Loucy (cell line): ENCODE measurements at regions not wholly inside any gene's neighbourhood (a gene's known extent, or its start where the extent isn't known, plus 50 kb on each side); places are given as distances from the start of the nearest gene placed in this dataset.

Source experiments
- EZH2phosphoT487 ChIP-seq: fragments of 200-600 bp; IDR thresholded peaks from 2 replicates; pipeline ENCODE4 v1.6.1; 2018; ENCODE audit warnings: antibody characterized with exemption, mild to moderate bottlenecking, moderate library complexity, borderline replicate concordance
- TF ChIP-seq, protein P1 (sequence below): fragments of 200-600 bp; sonication (generic); conservative IDR thresholded peaks from 2 replicates; pipeline ENCODE4 v1.5.1; 2014; ENCODE audit warnings: mild to moderate bottlenecking, antibody characterized with exemption, low read length

- TF ChIP-seq, protein P1, sequence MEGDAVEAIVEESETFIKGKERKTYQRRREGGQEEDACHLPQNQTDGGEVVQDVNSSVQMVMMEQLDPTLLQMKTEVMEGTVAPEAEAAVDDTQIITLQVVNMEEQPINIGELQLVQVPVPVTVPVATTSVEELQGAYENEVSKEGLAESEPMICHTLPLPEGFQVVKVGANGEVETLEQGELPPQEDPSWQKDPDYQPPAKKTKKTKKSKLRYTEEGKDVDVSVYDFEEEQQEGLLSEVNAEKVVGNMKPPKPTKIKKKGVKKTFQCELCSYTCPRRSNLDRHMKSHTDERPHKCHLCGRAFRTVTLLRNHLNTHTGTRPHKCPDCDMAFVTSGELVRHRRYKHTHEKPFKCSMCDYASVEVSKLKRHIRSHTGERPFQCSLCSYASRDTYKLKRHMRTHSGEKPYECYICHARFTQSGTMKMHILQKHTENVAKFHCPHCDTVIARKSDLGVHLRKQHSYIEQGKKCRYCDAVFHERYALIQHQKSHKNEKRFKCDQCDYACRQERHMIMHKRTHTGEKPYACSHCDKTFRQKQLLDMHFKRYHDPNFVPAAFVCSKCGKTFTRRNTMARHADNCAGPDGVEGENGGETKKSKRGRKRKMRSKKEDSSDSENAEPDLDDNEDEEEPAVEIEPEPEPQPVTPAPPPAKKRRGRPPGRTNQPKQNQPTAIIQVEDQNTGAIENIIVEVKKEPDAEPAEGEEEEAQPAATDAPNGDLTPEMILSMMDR = no peak
- TF ChIP-seq EZH2phosphoT487 = no peak
These were observed 155.6 kb upstream of the TBX18 start for GRCh38 chr6:84920021-84920420.
